ENCODE measurements at regions not wholly inside any gene's neighbourhood (a gene's known extent, or its start where the extent isn't known, plus 50 kb on each side); places are given as distances from the start of the nearest gene placed in this dataset.
A peak's percentile ranks its signal among the peaks of the same experiment; 100 is the strongest.
"Not testable (repeated sequence)": the region's sequence is repeated elsewhere in the genome, so short reads cannot be mapped to it uniquely, and the experiment has no call there.

- Mint-ChIP-seq H3K4me3 (no peak overlapping the region), H3K27ac (no peak overlapping the region)
- ATAC-seq = no peak
Observed at GRCh38 chr15:88986949-88987590, 73.9 kb upstream of the MFGE8 start.

GRCh38 chr15:88987591-88987933, 74.4 kb upstream of the MFGE8 start:
- DNase-seq (no peak), ATAC-seq (no peak)
- H3K27me3 Mint-ChIP-seq = peaks cover 14% of the 10 kb centered on the region
- H3K27ac Mint-ChIP-seq = no peak overlapping the region
- no peaks in the 10 kb centered on the region for H3K9me3 ChIP-seq (ENCODE audit: control insufficient read depth, low read length, poor library complexity, severe bottlenecking)
- H3K4me1 Mint-ChIP-seq = peaks cover 2% of the 10 kb centered on the region
- peaks cover 2% of the 10 kb centered on the region for H3K36me3 Mint-ChIP-seq (ENCODE audit: low read depth)
- no peak overlapping the region for H3K4me3 Mint-ChIP-seq

More at GRCh38 chr15:88986949-88987590, 73.9 kb upstream of the MFGE8 start:
- H3K9me3 ChIP-seq (ENCODE audit: control insufficient read depth, low read length, poor library complexity, severe bottlenecking) = no peaks in the 10 kb centered on the region
- peaks cover 2% of the 10 kb centered on the region for H3K4me1 Mint-ChIP-seq
- no peaks in the 10 kb centered on the region for H3K36me3 Mint-ChIP-seq (ENCODE audit: low read depth)
- H3K27me3 Mint-ChIP-seq = peaks cover 9% of the 10 kb centered on the region
- DNase-seq = no peak

GRCh38 chr15:88987934-88988671, 74.9 kb upstream of the MFGE8 start:
- ATAC-seq (no peak), DNase-seq (no peak)
- no peaks in the 10 kb centered on the region for H3K9me3 ChIP-seq (ENCODE audit: control insufficient read depth, low read length, poor library complexity, severe bottlenecking)
- no peak overlapping the region for H3K4me3 Mint-ChIP-seq
- peaks cover 16% of the 10 kb centered on the region for H3K27me3 Mint-ChIP-seq
- H3K36me3 Mint-ChIP-seq (ENCODE audit: low read depth) = peaks cover 3% of the 10 kb centered on the region
- peaks cover under 1% of the 10 kb centered on the region for H3K4me1 Mint-ChIP-seq
- H3K27ac Mint-ChIP-seq = no peak overlapping the region

GRCh38 chr15:88989578-88989977, 76.4 kb upstream of the MFGE8 start:
- Mint-ChIP-seq H3K4me1 (no peaks in the 10 kb centered on the region), H3K4me3 (no peak overlapping the region), H3K36me3 (ENCODE audit: low read depth) (peaks cover 3% of the 10 kb centered on the region), H3K27ac (no peak overlapping the region), H3K27me3 (peaks cover 18% of the 10 kb centered on the region)
- no peaks in the 10 kb centered on the region for H3K9me3 ChIP-seq (ENCODE audit: control insufficient read depth, low read length, poor library complexity, severe bottlenecking)
- DNase-seq (no peak), ATAC-seq (no peak)

GRCh38 chr15:88990185-88990679, 77.1 kb upstream of the MFGE8 start:
- peaks cover 3% of the 10 kb centered on the region for H3K36me3 Mint-ChIP-seq (ENCODE audit: low read depth)
- H3K4me1 Mint-ChIP-seq = no peaks in the 10 kb centered on the region
- H3K9me3 ChIP-seq (ENCODE audit: control insufficient read depth, low read length, poor library complexity, severe bottlenecking) = no peaks in the 10 kb centered on the region
- H3K4me3 Mint-ChIP-seq = no peak overlapping the region
- H3K27me3 Mint-ChIP-seq = peaks cover 23% of the 10 kb centered on the region
- H3K27ac Mint-ChIP-seq = no peak overlapping the region
- no peak for DNase-seq
- ATAC-seq = no peak

- Mint-ChIP-seq H3K36me3 (ENCODE audit: low read depth) (peaks cover 3% of the 10 kb centered on the region), H3K4me3 (no peak overlapping the region), H3K4me1 (no peaks in the 10 kb centered on the region), H3K27me3 (peaks cover 33% of the 10 kb centered on the region), H3K27ac (no peak overlapping the region)
- no peak for DNase-seq
- no peak for ATAC-seq
- no peaks in the 10 kb centered on the region for H3K9me3 ChIP-seq (ENCODE audit: control insufficient read depth, low read length, poor library complexity, severe bottlenecking)
Observed at GRCh38 chr15:88992216-88992615, 79.0 kb upstream of the MFGE8 start.

GRCh38 chr15:88992912-88993376, 79.8 kb upstream of the MFGE8 start:
- DNase-seq (no peak), ATAC-seq (no peak)
- peaks cover 3% of the 10 kb centered on the region for H3K36me3 Mint-ChIP-seq (ENCODE audit: low read depth)
- H3K9me3 ChIP-seq (ENCODE audit: control insufficient read depth, low read length, poor library complexity, severe bottlenecking) = no peaks in the 10 kb centered on the region
- H3K4me1 Mint-ChIP-seq = no peaks in the 10 kb centered on the region
- H3K27me3 Mint-ChIP-seq = peaks cover 39% of the 10 kb centered on the region
- no peak overlapping the region for H3K27ac Mint-ChIP-seq
- H3K4me3 Mint-ChIP-seq = no peak overlapping the region

GRCh38 chr15:88993662-88994061, 80.5 kb upstream of the MFGE8 start:
- DNase-seq = no peak
- peaks cover under 1% of the 10 kb centered on the region for H3K4me1 Mint-ChIP-seq
- H3K27me3 Mint-ChIP-seq = peaks cover 45% of the 10 kb centered on the region
- no peak overlapping the region for H3K27ac Mint-ChIP-seq
- H3K4me3 Mint-ChIP-seq = no peak overlapping the region
- H3K36me3 Mint-ChIP-seq (ENCODE audit: low read depth) = peaks cover 3% of the 10 kb centered on the region
- no peak for ATAC-seq
- no peaks in the 10 kb centered on the region for H3K9me3 ChIP-seq (ENCODE audit: control insufficient read depth, low read length, poor library complexity, severe bottlenecking)

- DNase-seq (no peak), ATAC-seq (no peak)
- Mint-ChIP-seq H3K4me3 (no peak overlapping the region), H3K36me3 (ENCODE audit: low read depth) (peaks cover 3% of the 10 kb centered on the region), H3K27me3 (peaks cover 52% of the 10 kb centered on the region), H3K27ac (no peak overlapping the region), H3K4me1 (peaks cover 3% of the 10 kb centered on the region)
- H3K9me3 ChIP-seq (ENCODE audit: control insufficient read depth, low read length, poor library complexity, severe bottlenecking) = no peaks in the 10 kb centered on the region
Observed at GRCh38 chr15:88994286-88994685, 81.1 kb upstream of the MFGE8 start.

- H3K9me3 ChIP-seq (ENCODE audit: control insufficient read depth, low read length, poor library complexity, severe bottlenecking) = no peaks in the 10 kb centered on the region
- Mint-ChIP-seq H3K27me3 (peaks cover 53% of the 10 kb centered on the region), H3K4me3 (no peak overlapping the region), H3K36me3 (ENCODE audit: low read depth) (peaks cover 3% of the 10 kb centered on the region), H3K4me1 (peaks cover 3% of the 10 kb centered on the region), H3K27ac (no peak overlapping the region)
- no peak for DNase-seq
- no peak for ATAC-seq
Observed at GRCh38 chr15:88995449-88995848, 82.3 kb upstream of the MFGE8 start.

- Mint-ChIP-seq H3K27ac (no peak overlapping the region), H3K4me1 (peaks cover 7% of the 10 kb centered on the region), H3K36me3 (ENCODE audit: low read depth) (peaks cover 2% of the 10 kb centered on the region), H3K27me3 (peaks cover 40% of the 10 kb centered on the region), H3K4me3 (no peak overlapping the region)
- H3K9me3 ChIP-seq (ENCODE audit: control insufficient read depth, low read length, poor library complexity, severe bottlenecking) = no peaks in the 10 kb centered on the region
- no peak for ATAC-seq
- no peak for DNase-seq
Observed at GRCh38 chr15:88997531-88997930, 84.4 kb upstream of the MFGE8 start.

- no peak for DNase-seq
- no peak overlapping the region for H3K27ac Mint-ChIP-seq
- H3K36me3 Mint-ChIP-seq (ENCODE audit: low read depth) = no peaks in the 10 kb centered on the region
- no peaks in the 10 kb centered on the region for H3K9me3 ChIP-seq (ENCODE audit: control insufficient read depth, low read length, poor library complexity, severe bottlenecking)
- H3K4me3 Mint-ChIP-seq = no peak overlapping the region
- ATAC-seq = no peak
- H3K27me3 Mint-ChIP-seq = peaks cover 37% of the 10 kb centered on the region
- H3K4me1 Mint-ChIP-seq = peaks cover 7% of the 10 kb centered on the region
Observed at GRCh38 chr15:88998980-88999713, 86.0 kb upstream of the MFGE8 start.

- peaks cover 12% of the 10 kb centered on the region for H3K4me1 Mint-ChIP-seq
Observed at GRCh38 chr15:89001708-89002275, 86.5 kb upstream of the ABHD2 start.

More at GRCh38 chr15:89001708-89002275, 86.5 kb upstream of the ABHD2 start:
- not testable (repeated sequence) for H3K36me3 Mint-ChIP-seq (ENCODE audit: low read depth); DNase-seq; H3K9me3 ChIP-seq (ENCODE audit: control insufficient read depth, low read length, poor library complexity, severe bottlenecking); ATAC-seq; H3K4me3 Mint-ChIP-seq
- Mint-ChIP-seq H3K27ac (peak overlapping the region; percentile 49), H3K27me3 (peaks cover 33% of the 10 kb centered on the region)

All from T-helper 17 cell (primary cell).